OCI-LY7 (cell line): ENCODE measurements at regions not wholly inside any gene's neighbourhood (a gene's known extent, or its start where the extent isn't known, plus 50 kb on each side); places are given as distances from the start of the nearest gene placed in this dataset.

Experiments
- BruUV-seq: library from RNA; stranded (reverse); fragments of 400-500 nt; replicated peaks from 2 replicates; lab custom pipeline; 2021; lab: Mats Ljungman, UMichigan
- CTCF ChIA-PET: fragments of 300-600 bp; sonication (Branson Sonifier 250); formaldehyde crosslinking; loops from one replicate; lab custom pipeline; 2022; ENCODE audit warnings: antibody characterized with exemption; ENCODE audit not compliant: unreplicated experiment; lab: Charles Lee
- POLR2A ChIA-PET: fragments of 300-600 bp; sonication (Branson Sonifier 250); formaldehyde crosslinking; loops from one replicate; lab custom pipeline; 2022; ENCODE audit warnings: antibody characterized with exemption; lab: Charles Lee
- DNase-seq: peaks from one replicate; pipeline ENCODE4 v3.0.0-alpha.2; 2015; ENCODE audit warnings: low spot score
- H2AFZ ChIP-seq: fragments of 200-600 bp; sonication (generic), shearing (Covaris generic); 2 replicates; pipeline ENCODE4 v1.6.1; 2014; ENCODE audit warnings: mild to moderate bottlenecking, antibody characterized with exemption, low read length, moderate library complexity
- H3K27ac ChIP-seq: fragments of 200-600 bp; sonication (generic); 2 replicates; pipeline ENCODE4 v1.5.1; 2014; ENCODE audit warnings: mixed run types, low read depth, mild to moderate bottlenecking, moderate library complexity, low read length, inconsistent platforms; ENCODE audit not compliant: poor library complexity, severe bottlenecking
- H3K36me3 ChIP-seq: fragments of 200-600 bp; sonication (generic); 2 replicates; pipeline ENCODE4 v1.6.1; 2014; ENCODE audit warnings: mild to moderate bottlenecking, antibody characterized with exemption, low read length, moderate library complexity, mixed read lengths; ENCODE audit not compliant: insufficient read depth
- H3K4me1 ChIP-seq: fragments of 200-600 bp; sonication (generic); 2 replicates; pipeline ENCODE4 v1.5.1; 2014; ENCODE audit warnings: mild to moderate bottlenecking, low read length; ENCODE audit not compliant: insufficient read depth, poor library complexity, severe bottlenecking
- H3K4me2 ChIP-seq: fragments of 200-600 bp; sonication (generic); 2 replicates; pipeline ENCODE4 v1.6.1; 2014; ENCODE audit warnings: mild to moderate bottlenecking, low read length
- H3K4me3 ChIP-seq: fragments of 200-600 bp; sonication (generic); 2 replicates; pipeline ENCODE4 v1.5.1; 2014; ENCODE audit warnings: mild to moderate bottlenecking, low read depth, low read length; ENCODE audit not compliant: poor library complexity, severe bottlenecking
- H3K79me2 ChIP-seq: fragments of 200-600 bp; sonication (generic); 2 replicates; pipeline ENCODE4 v1.6.1; 2016; ENCODE audit warnings: low read depth, mild to moderate bottlenecking, low read length, moderate library complexity, mixed read lengths; ENCODE audit not compliant: insufficient read depth
- H3K9me2 ChIP-seq: fragments of 200-600 bp; sonication (generic); 2 replicates; pipeline ENCODE4 v1.6.1; 2016; ENCODE audit warnings: mild to moderate bottlenecking, low read length, mixed read lengths; ENCODE audit not compliant: insufficient read depth
- H3K9me3 ChIP-seq: fragments of 200-600 bp; sonication (generic); 2 replicates; pipeline ENCODE4 v1.6.1; 2014; ENCODE audit warnings: mild to moderate bottlenecking, mixed run types, low read length, mixed read lengths
- H4K20me1 ChIP-seq: fragments of 200-600 bp; sonication (generic); 2 replicates; pipeline ENCODE4 v1.6.1; 2014; ENCODE audit warnings: mild to moderate bottlenecking, antibody characterized with exemption, low read length, moderate library complexity, mixed read lengths; ENCODE audit not compliant: insufficient read depth
- CTCF ChIP-seq: fragments of 200-600 bp; sonication (generic); conservative IDR thresholded peaks from 2 replicates; pipeline ENCODE4 v1.5.1; 2014; ENCODE audit warnings: mild to moderate bottlenecking, antibody characterized with exemption, low read length, moderate library complexity, mixed read lengths
- EZH2phosphoT487 ChIP-seq: fragments of 200-600 bp; sonication (generic); IDR thresholded peaks from 2 replicates; pipeline ENCODE4 v1.6.1; 2018; ENCODE audit warnings: low read depth, borderline replicate concordance, mild to moderate bottlenecking, mixed run types, antibody characterized with exemption, low read length, moderate library complexity, mixed read lengths
- intact Hi-C: fragments of 100-400 bp; cut with micrococcal nuclease; formaldehyde crosslinking; loops from one replicate; pipeline ENCODE4 v1.10.0; 2022; ENCODE audit not compliant: unreplicated experiment

GRCh38 chr1:97989094-97989680 lies 68.4 kb upstream of the DPYD start:
- no peaks in the 10 kb centered on the region for H3K79me2 ChIP-seq
- DNase-seq = no peak
- no TSS peak for BruUV-seq
- TF ChIP-seq CTCF = no peak
- TF ChIP-seq EZH2phosphoT487 = no peak
- no peak overlapping the region for H3K27ac ChIP-seq
- no peaks in the 10 kb centered on the region for H4K20me1 ChIP-seq
- H3K9me2 ChIP-seq = no peaks in the 10 kb centered on the region
- H3K4me3 ChIP-seq = no peak overlapping the region
- no peaks in the 10 kb centered on the region for H3K9me3 ChIP-seq
- no peak overlapping the region for H3K4me2 ChIP-seq
- no peaks in the 10 kb centered on the region for H3K36me3 ChIP-seq
- CTCF ChIA-PET = no interaction called here
- H2AFZ ChIP-seq = no peak overlapping the region
- POLR2A ChIA-PET = interaction anchor here (0.6 kb wide), 1 partner anchor 134 kb away, joined by 4 read pairs; no protein-coding TSS in a partner anchor
- no peaks in the 10 kb centered on the region for H3K4me1 ChIP-seq
- intact Hi-C loops = no loop called here

GRCh38 chr1:97986041-97987005 lies 65.5 kb upstream of the DPYD start:
- intact Hi-C loops = no loop called here
- H3K36me3 ChIP-seq = no peaks in the 10 kb centered on the region
- POLR2A ChIA-PET = no interaction called here
- no peak for TF ChIP-seq CTCF
- no peak for TF ChIP-seq EZH2phosphoT487
- no peak overlapping the region for H3K27ac ChIP-seq
- no peaks in the 10 kb centered on the region for H4K20me1 ChIP-seq
- H2AFZ ChIP-seq = no peak overlapping the region
- CTCF ChIA-PET = no interaction called here
- H3K4me3 ChIP-seq = no peak overlapping the region
- DNase-seq = no peak
- H3K4me1 ChIP-seq = no peaks in the 10 kb centered on the region
- no TSS peak for BruUV-seq
- H3K9me2 ChIP-seq = no peaks in the 10 kb centered on the region
- no peaks in the 10 kb centered on the region for H3K79me2 ChIP-seq
- no peaks in the 10 kb centered on the region for H3K9me3 ChIP-seq
- no peak overlapping the region for H3K4me2 ChIP-seq
